GM23338 (cell line): ENCODE measurements at regions not wholly inside any gene's neighbourhood (a gene's known extent, or its start where the extent isn't known, plus 50 kb on each side); places are given as distances from the start of the nearest gene placed in this dataset.

Experiments used
- ATAC-seq: fragments of 200-7000 bp; cut with Tn5 transposase; 3 replicates; pipeline ENCODE4 v1.9.1; 2020
- DNase-seq: peaks from one replicate; pipeline ENCODE4 v3.0.0-alpha.2; 2015; ENCODE audit warnings: low spot score
- H2AFZ ChIP-seq: fragments of 200-600 bp; sonication (generic); 2 replicates; pipeline ENCODE4 v1.8.0; 2016; ENCODE audit warnings: antibody characterized with exemption, mild to moderate bottlenecking, moderate library complexity
- H3F3A ChIP-seq: fragments of 200-600 bp; sonication (generic); replicated peaks from 2 replicates; pipeline ENCODE4 v1.8.0; 2017; ENCODE audit warnings: antibody characterized with exemption, mixed run types, low read depth
- H3K27ac ChIP-seq: fragments of 200-600 bp; sonication (generic); 2 replicates; pipeline ENCODE4 v1.6.1; 2016; ENCODE audit warnings: low read depth
- H3K27me3 ChIP-seq: fragments of 200-600 bp; sonication (generic); 2 replicates; pipeline ENCODE4 v1.8.0; 2016; ENCODE audit warnings: mild to moderate bottlenecking, mixed run types, moderate library complexity; ENCODE audit not compliant: insufficient read depth
- H3K36me3 ChIP-seq: fragments of 200-600 bp; sonication (generic); 2 replicates; pipeline ENCODE4 v1.8.0; 2016; ENCODE audit warnings: mild to moderate bottlenecking; ENCODE audit not compliant: insufficient read depth
- H3K4me1 ChIP-seq: fragments of 200-600 bp; sonication (generic); 2 replicates; pipeline ENCODE4 v1.8.0; 2016; ENCODE audit warnings: mild to moderate bottlenecking, moderate library complexity; ENCODE audit not compliant: insufficient read depth
- H3K4me2 ChIP-seq: fragments of 200-600 bp; sonication (generic); 2 replicates; pipeline ENCODE4 v1.7.1; 2017; ENCODE audit warnings: mixed run types
- H3K4me3 ChIP-seq: fragments of 200-600 bp; sonication (generic); 2 replicates; pipeline ENCODE4 v1.6.1; 2016; ENCODE audit warnings: mixed run types
- H3K79me2 ChIP-seq: fragments of 200-600 bp; sonication (generic); replicated peaks from 2 replicates; pipeline ENCODE4 v1.8.0; 2017; ENCODE audit warnings: mild to moderate bottlenecking; ENCODE audit not compliant: insufficient read depth
- H3K9me2 ChIP-seq: fragments of 200-600 bp; sonication (generic); 2 replicates; pipeline ENCODE4 v1.8.0; 2017; ENCODE audit not compliant: insufficient read depth
- H4K20me1 ChIP-seq: fragments of 200-600 bp; sonication (generic); replicated peaks from 2 replicates; pipeline ENCODE4 v1.8.0; 2017; ENCODE audit warnings: mild to moderate bottlenecking; ENCODE audit not compliant: insufficient read depth
- H3K27ac Mint-ChIP-seq: 2 replicates; pipeline ENCODE4 v1.8.0; 2020; ENCODE audit warnings: inconsistent platforms, mild to moderate bottlenecking, moderate library complexity, mixed read lengths
- H3K27me3 Mint-ChIP-seq: 3 replicates; pipeline ENCODE4 v1.8.0; 2022; ENCODE audit warnings: low read depth, mild to moderate bottlenecking, moderate library complexity, mixed read lengths, inconsistent platforms; ENCODE audit not compliant: insufficient read depth, poor library complexity
- H3K36me3 Mint-ChIP-seq: 3 replicates; pipeline ENCODE4 v1.8.0; 2021; ENCODE audit warnings: low read depth, mild to moderate bottlenecking, inconsistent platforms, moderate library complexity, mixed read lengths
- H3K4me1 Mint-ChIP-seq: 3 replicates; pipeline ENCODE4 v1.8.0; 2020; ENCODE audit warnings: mild to moderate bottlenecking, inconsistent platforms, mixed read lengths
- H3K4me3 Mint-ChIP-seq: 3 replicates; pipeline ENCODE4 v1.8.0; 2021; ENCODE audit warnings: moderate library complexity, mild to moderate bottlenecking, inconsistent platforms, mixed read lengths
- H3K9me3 Mint-ChIP-seq: 3 replicates; pipeline ENCODE4 v1.8.0; 2020; ENCODE audit warnings: moderate library complexity, mild to moderate bottlenecking, inconsistent platforms, mixed read lengths
- CREB1 ChIP-seq: fragments of 250-450 bp; sonication (Bioruptor Pico); IDR thresholded peaks from 2 replicates; pipeline ENCODE4 v1.5.0; 2020; ENCODE audit warnings: low read depth, mild to moderate bottlenecking, moderate library complexity
- EZH2 ChIP-seq: fragments of 200-600 bp; sonication (generic); IDR thresholded peaks from one replicate; pipeline ENCODE4 v1.8.0; 2017; ENCODE audit warnings: antibody characterized with exemption, mild to moderate bottlenecking, low read depth; ENCODE audit not compliant: unreplicated experiment
- EZH2phosphoT487 ChIP-seq: fragments of 200-600 bp; sonication (generic); IDR thresholded peaks from one replicate; pipeline ENCODE4 v1.8.1; 2018; ENCODE audit warnings: antibody characterized with exemption; ENCODE audit not compliant: unreplicated experiment
- JUNB ChIP-seq: IDR thresholded peaks from one replicate; pipeline ENCODE4 v1.6.1; 2016; ENCODE audit warnings: antibody characterized with exemption; ENCODE audit not compliant: unreplicated experiment
- NANOG ChIP-seq: IDR thresholded peaks from 2 replicates; pipeline ENCODE4 v1.6.1; 2016; ENCODE audit warnings: antibody characterized with exemption, borderline replicate concordance
- STAT1 ChIP-seq: IDR thresholded peaks from one replicate; pipeline ENCODE4 v1.6.1; 2016; ENCODE audit warnings: antibody characterized with exemption; ENCODE audit not compliant: unreplicated experiment
- ZNF114 ChIP-seq: fragments of 250-450 bp; sonication (Bioruptor Pico); IDR thresholded peaks from 2 replicates; pipeline ENCODE4 v1.5.0; 2020; ENCODE audit warnings: mild to moderate bottlenecking, moderate library complexity
- ZNF331 ChIP-seq: fragments of 250-450 bp; sonication (Bioruptor Pico); IDR thresholded peaks from 2 replicates; pipeline ENCODE4 v1.5.0; 2020; ENCODE audit warnings: low read depth, mild to moderate bottlenecking, moderate library complexity
- TF ChIP-seq, protein P1 (sequence below), 2 experiments: fragments of 200-600 bp in 1 of 2; sonication (generic) in 1 of 2; conservative IDR thresholded peaks; 2 replicates each; pipeline versions ENCODE4 v1.5.1 to v1.6.1; 2016 to 2017; ENCODE audit warnings: antibody characterized with exemption in 2 of 2, low read depth in 2 of 2, mild to moderate bottlenecking in 2 of 2, moderate library complexity in 1 of 2
- TF ChIP-seq, protein P2 (sequence below): IDR thresholded peaks from one replicate; pipeline ENCODE4 v1.6.1; 2018; ENCODE audit warnings: antibody characterized with exemption; ENCODE audit not compliant: unreplicated experiment
- TF ChIP-seq, protein P3 (sequence below): IDR thresholded peaks from 2 replicates; pipeline ENCODE4 v1.6.1; 2016; ENCODE audit warnings: antibody characterized with exemption

DNA sequence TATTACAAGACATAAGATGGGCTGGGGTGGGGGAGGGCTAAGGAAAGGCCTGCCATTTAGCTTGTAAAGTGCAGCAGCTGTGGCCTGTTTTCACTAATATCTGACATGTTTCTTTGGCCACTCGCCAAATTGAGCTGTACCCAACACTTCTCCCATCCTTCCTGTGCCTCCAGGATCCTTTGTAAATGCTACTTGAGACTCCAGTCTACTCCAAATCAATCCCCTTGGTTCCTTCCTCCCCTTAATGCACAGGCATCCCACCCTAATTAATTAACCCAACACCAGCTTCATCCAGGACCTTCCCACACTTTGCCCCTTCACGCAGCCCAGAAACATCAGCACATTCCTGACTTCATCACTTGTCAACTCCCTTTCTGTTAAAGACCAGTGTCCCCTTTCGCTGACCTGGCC is 55.0 kb upstream of the TCF21 start:
- DNase-seq (no peak), ATAC-seq (no peak)
- Mint-ChIP-seq H3K27ac (no peak overlapping the region), H3K36me3 (no peaks in the 10 kb centered on the region), H3K9me3 (no peaks in the 10 kb centered on the region), H3K4me1 (peaks cover 15% of the 10 kb centered on the region), H3K4me3 (no peak overlapping the region), H3K27me3 (peaks cover 8% of the 10 kb centered on the region)
- TF ChIP-seq, protein P1, sequence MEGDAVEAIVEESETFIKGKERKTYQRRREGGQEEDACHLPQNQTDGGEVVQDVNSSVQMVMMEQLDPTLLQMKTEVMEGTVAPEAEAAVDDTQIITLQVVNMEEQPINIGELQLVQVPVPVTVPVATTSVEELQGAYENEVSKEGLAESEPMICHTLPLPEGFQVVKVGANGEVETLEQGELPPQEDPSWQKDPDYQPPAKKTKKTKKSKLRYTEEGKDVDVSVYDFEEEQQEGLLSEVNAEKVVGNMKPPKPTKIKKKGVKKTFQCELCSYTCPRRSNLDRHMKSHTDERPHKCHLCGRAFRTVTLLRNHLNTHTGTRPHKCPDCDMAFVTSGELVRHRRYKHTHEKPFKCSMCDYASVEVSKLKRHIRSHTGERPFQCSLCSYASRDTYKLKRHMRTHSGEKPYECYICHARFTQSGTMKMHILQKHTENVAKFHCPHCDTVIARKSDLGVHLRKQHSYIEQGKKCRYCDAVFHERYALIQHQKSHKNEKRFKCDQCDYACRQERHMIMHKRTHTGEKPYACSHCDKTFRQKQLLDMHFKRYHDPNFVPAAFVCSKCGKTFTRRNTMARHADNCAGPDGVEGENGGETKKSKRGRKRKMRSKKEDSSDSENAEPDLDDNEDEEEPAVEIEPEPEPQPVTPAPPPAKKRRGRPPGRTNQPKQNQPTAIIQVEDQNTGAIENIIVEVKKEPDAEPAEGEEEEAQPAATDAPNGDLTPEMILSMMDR (conservative IDR thresholded peaks at IDR 0.05; ENCODE audit: low read depth in 2 of 2): no peak
- Histone ChIP-seq H3K4me2 (no peak overlapping the region), H3K4me3 (no peak overlapping the region), H3K27me3 (no peaks in the 10 kb centered on the region), H3K9me2 (no peaks in the 10 kb centered on the region; the same call in 1 of the 2 replicates), H3K27ac (no peak overlapping the region), H4K20me1 (no peaks in the 10 kb centered on the region), H3F3A (no peaks in the 10 kb centered on the region), H3K36me3 (no peaks in the 10 kb centered on the region), H3K79me2 (no peaks in the 10 kb centered on the region), H2AFZ (no peak overlapping the region), H3K4me1 (peaks cover 3% of the 10 kb centered on the region)

DNA sequence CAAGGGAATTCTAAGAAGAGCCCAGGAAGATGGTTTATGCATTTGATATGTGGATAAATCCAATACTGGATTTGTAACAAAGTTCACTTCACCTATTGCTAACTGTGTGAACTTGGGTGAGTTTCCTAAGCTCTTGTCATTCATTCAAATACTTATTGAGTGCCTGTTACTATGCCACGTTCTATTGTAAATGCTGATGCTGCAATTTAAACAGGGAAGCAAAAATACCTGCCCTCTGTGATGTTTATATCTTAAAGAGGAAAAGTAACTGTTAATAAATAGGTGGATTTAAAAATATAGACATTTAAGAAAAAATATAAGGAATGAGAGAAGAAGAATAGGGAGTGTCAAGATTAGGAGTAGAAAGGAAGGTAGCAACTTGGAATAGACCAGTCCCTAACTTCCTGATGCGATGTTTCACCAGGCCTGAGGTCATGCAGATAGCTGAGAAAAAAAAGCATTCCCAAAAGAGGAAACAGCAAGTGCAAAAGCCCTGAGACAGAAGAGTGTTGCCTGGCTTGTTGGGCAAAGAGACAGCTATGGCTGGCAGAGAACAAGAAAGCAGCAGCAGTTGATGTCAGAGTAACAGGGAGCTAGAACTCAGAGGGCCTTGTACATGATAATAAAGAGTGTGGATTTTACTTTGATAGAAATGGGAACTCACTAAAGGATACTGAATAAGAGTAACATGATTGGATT is 54.3 kb upstream of the TCF21 start:
- no peak for ATAC-seq
- Histone ChIP-seq H3K79me2 (no peaks in the 10 kb centered on the region), H3K4me3 (no peak overlapping the region), H3K36me3 (no peaks in the 10 kb centered on the region), H3F3A (no peaks in the 10 kb centered on the region), H4K20me1 (no peaks in the 10 kb centered on the region), H3K27ac (no peak overlapping the region), H2AFZ (no peak overlapping the region), H3K4me2 (no peak overlapping the region), H3K4me1 (peaks cover 3% of the 10 kb centered on the region), H3K27me3 (no peaks in the 10 kb centered on the region), H3K9me2 (no peaks in the 10 kb centered on the region; the same call in 1 of the 2 replicates)
- no peak for DNase-seq
- H3K9me3 Mint-ChIP-seq: no peaks in the 10 kb centered on the region
- peaks cover 8% of the 10 kb centered on the region for H3K27me3 Mint-ChIP-seq
- H3K36me3 Mint-ChIP-seq: no peaks in the 10 kb centered on the region
- no peak overlapping the region for H3K27ac Mint-ChIP-seq
- no peak overlapping the region for H3K4me3 Mint-ChIP-seq
- peaks cover 15% of the 10 kb centered on the region for H3K4me1 Mint-ChIP-seq
- TF ChIP-seq, protein P2, sequence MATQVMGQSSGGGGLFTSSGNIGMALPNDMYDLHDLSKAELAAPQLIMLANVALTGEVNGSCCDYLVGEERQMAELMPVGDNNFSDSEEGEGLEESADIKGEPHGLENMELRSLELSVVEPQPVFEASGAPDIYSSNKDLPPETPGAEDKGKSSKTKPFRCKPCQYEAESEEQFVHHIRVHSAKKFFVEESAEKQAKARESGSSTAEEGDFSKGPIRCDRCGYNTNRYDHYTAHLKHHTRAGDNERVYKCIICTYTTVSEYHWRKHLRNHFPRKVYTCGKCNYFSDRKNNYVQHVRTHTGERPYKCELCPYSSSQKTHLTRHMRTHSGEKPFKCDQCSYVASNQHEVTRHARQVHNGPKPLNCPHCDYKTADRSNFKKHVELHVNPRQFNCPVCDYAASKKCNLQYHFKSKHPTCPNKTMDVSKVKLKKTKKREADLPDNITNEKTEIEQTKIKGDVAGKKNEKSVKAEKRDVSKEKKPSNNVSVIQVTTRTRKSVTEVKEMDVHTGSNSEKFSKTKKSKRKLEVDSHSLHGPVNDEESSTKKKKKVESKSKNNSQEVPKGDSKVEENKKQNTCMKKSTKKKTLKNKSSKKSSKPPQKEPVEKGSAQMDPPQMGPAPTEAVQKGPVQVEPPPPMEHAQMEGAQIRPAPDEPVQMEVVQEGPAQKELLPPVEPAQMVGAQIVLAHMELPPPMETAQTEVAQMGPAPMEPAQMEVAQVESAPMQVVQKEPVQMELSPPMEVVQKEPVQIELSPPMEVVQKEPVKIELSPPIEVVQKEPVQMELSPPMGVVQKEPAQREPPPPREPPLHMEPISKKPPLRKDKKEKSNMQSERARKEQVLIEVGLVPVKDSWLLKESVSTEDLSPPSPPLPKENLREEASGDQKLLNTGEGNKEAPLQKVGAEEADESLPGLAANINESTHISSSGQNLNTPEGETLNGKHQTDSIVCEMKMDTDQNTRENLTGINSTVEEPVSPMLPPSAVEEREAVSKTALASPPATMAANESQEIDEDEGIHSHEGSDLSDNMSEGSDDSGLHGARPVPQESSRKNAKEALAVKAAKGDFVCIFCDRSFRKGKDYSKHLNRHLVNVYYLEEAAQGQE: no peak
- TF ChIP-seq ZNF114 (CRISPR knock-in tag) (no peak), STAT1 (no peak), ZNF331 (no peak), EZH2 (no peak), NANOG (no peak), EZH2phosphoT487 (no peak), CREB1 (no peak), JUNB (no peak)
- TF ChIP-seq, protein P3, sequence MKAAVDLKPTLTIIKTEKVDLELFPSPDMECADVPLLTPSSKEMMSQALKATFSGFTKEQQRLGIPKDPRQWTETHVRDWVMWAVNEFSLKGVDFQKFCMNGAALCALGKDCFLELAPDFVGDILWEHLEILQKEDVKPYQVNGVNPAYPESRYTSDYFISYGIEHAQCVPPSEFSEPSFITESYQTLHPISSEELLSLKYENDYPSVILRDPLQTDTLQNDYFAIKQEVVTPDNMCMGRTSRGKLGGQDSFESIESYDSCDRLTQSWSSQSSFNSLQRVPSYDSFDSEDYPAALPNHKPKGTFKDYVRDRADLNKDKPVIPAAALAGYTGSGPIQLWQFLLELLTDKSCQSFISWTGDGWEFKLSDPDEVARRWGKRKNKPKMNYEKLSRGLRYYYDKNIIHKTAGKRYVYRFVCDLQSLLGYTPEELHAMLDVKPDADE: no peak
- TF ChIP-seq, protein P1 (conservative IDR thresholded peaks at IDR 0.05; ENCODE audit: low read depth in 2 of 2): no peak
